IMR-90 (cell line): ENCODE measurements at regions not wholly inside any gene's neighbourhood (a gene's known extent, or its start where the extent isn't known, plus 50 kb on each side); places are given as distances from the start of the nearest gene placed in this dataset.

ENCODE experiments used
- ATAC-seq: fragments of 200-7000 bp; cut with Tn5 transposase; 2 replicates; pipeline ENCODE4 v1.9.1; 2020; ENCODE audit warnings: low read depth, mild to moderate bottlenecking, moderate library complexity
- BruUV-seq: library from RNA; stranded (reverse); fragments of 400-500 nt; replicated peaks from 2 replicates; lab custom pipeline; 2021; lab: Mats Ljungman, UMichigan
- CTCF ChIA-PET: fragments of 300-600 bp; formaldehyde crosslinking; extraction: SDS; loops from one replicate; lab custom pipeline; 2021; ENCODE audit warnings: antibody characterized with exemption; lab: Yijun Ruan, JAX
- POLR2A ChIA-PET: fragments of 300-600 bp; sonication (Branson Sonifier 250); formaldehyde crosslinking; loops from one replicate; lab custom pipeline; 2022; ENCODE audit warnings: antibody characterized with exemption; ENCODE audit not compliant: unreplicated experiment; lab: Charles Lee
- DNase-seq: peaks from one replicate; pipeline ENCODE4 v3.0.0; 2013
- H2AFZ ChIP-seq: replicated peaks from 2 replicates; pipeline ENCODE3; 2013; ENCODE audit warnings: low read length, mild to moderate bottlenecking; ENCODE audit not compliant: poor library complexity
- H2AK5ac ChIP-seq: 2 replicates; pipeline ENCODE4 v1.6.1; 2013; ENCODE audit warnings: low read depth, low read length, inconsistent platforms
- H2AK9ac ChIP-seq: replicated peaks from 2 replicates; pipeline ENCODE3; 2013; ENCODE audit warnings: mild to moderate bottlenecking, low read depth, low read length, moderate library complexity; ENCODE audit not compliant: poor library complexity
- H2BK120ac ChIP-seq: 2 replicates; pipeline ENCODE4 v1.6.1; 2013; ENCODE audit warnings: low read depth, low read length, inconsistent platforms
- H2BK15ac ChIP-seq: 3 replicates; pipeline ENCODE4 v1.6.1; 2013; ENCODE audit warnings: low read depth, low read length, inconsistent platforms
- H2BK20ac ChIP-seq: 2 replicates; pipeline ENCODE4 v1.6.1; 2013; ENCODE audit warnings: low read depth, mild to moderate bottlenecking, inconsistent platforms, low read length, moderate library complexity
- H2BK5ac ChIP-seq: 2 replicates; pipeline ENCODE4 v1.6.1; 2013; ENCODE audit warnings: mild to moderate bottlenecking, low read depth, low read length, inconsistent platforms; ENCODE audit not compliant: poor library complexity, severe bottlenecking
- H3K14ac ChIP-seq: replicated peaks from 2 replicates; pipeline ENCODE4 v1.6.1; 2013; ENCODE audit warnings: low read depth, low read length, inconsistent platforms
- H3K18ac ChIP-seq: 2 replicates; pipeline ENCODE4 v1.6.1; 2013; ENCODE audit warnings: low read depth, low read length, control low read depth
- H3K23ac ChIP-seq: 2 replicates; pipeline ENCODE4 v1.6.1; 2013; ENCODE audit warnings: low read depth, low read length, inconsistent platforms
- H3K27ac ChIP-seq: 2 replicates; pipeline ENCODE4 v1.5.1; 2013; ENCODE audit warnings: mild to moderate bottlenecking, control low read depth, low read length; ENCODE audit not compliant: insufficient read depth
- H3K27me3 ChIP-seq: 2 replicates; pipeline ENCODE4 v1.6.1; 2013; ENCODE audit warnings: low read length; ENCODE audit not compliant: control insufficient read depth, insufficient read depth
- H3K36me3 ChIP-seq: 2 replicates; pipeline ENCODE4 v1.6.1; 2013; ENCODE audit warnings: low read length, mixed read lengths; ENCODE audit not compliant: control insufficient read depth, insufficient read depth
- H3K4ac ChIP-seq: 2 replicates; pipeline ENCODE4 v1.6.1; 2013; ENCODE audit warnings: low read depth, low read length, inconsistent platforms
- H3K4me1 ChIP-seq: 2 replicates; pipeline ENCODE4 v1.6.1; 2013; ENCODE audit warnings: low read length, mixed read lengths; ENCODE audit not compliant: control insufficient read depth, insufficient read depth
- H3K4me2 ChIP-seq: 2 replicates; pipeline ENCODE4 v1.6.1; 2013; ENCODE audit warnings: low read depth, mild to moderate bottlenecking, control low read depth, low read length, moderate library complexity
- H3K4me3 ChIP-seq: 2 replicates; pipeline ENCODE4 v1.5.1; 2013; ENCODE audit warnings: low read depth, mild to moderate bottlenecking, control low read depth, low read length, moderate library complexity; ENCODE audit not compliant: insufficient read depth
- H3K56ac ChIP-seq: 2 replicates; pipeline ENCODE4 v1.6.1; 2013; ENCODE audit warnings: low read length, inconsistent platforms; ENCODE audit not compliant: insufficient read depth; ENCODE audit errors: extremely low read depth
- H3K79me1 ChIP-seq, 2 experiments: 2 replicates each; pipeline ENCODE4 v1.6.1; 2013; ENCODE audit warnings: low read length in 2 of 2, inconsistent platforms in 1 of 2, low read depth in 1 of 2
- H3K9ac ChIP-seq: 2 replicates; pipeline ENCODE4 v1.6.1; 2013; ENCODE audit warnings: low read depth, low read length, control low read depth
- H3K9me1 ChIP-seq: 2 replicates; pipeline ENCODE4 v1.6.1; 2013; ENCODE audit warnings: low read length, inconsistent platforms; ENCODE audit not compliant: insufficient read depth
- H3K9me3 ChIP-seq: 2 replicates; pipeline ENCODE4 v1.6.1; 2013; ENCODE audit warnings: low read length; ENCODE audit not compliant: control insufficient read depth, insufficient read depth
- H4K20me1 ChIP-seq: 2 replicates; pipeline ENCODE4 v1.6.1; 2013; ENCODE audit warnings: low read length, inconsistent platforms; ENCODE audit not compliant: insufficient read depth
- H4K5ac ChIP-seq: 2 replicates; pipeline ENCODE4 v1.6.1; 2013; ENCODE audit warnings: mild to moderate bottlenecking, low read depth, low read length, control low read depth
- H4K8ac ChIP-seq, 2 experiments: 2 replicates each; pipeline ENCODE4 v1.6.1; 2013; ENCODE audit warnings: low read depth in 2 of 2, low read length in 2 of 2, control low read depth in 1 of 2, inconsistent platforms in 1 of 2
- H4K91ac ChIP-seq: 2 replicates; pipeline ENCODE4 v1.6.1; 2013; ENCODE audit warnings: low read depth, low read length, inconsistent platforms; ENCODE audit not compliant: insufficient read depth
- MAFK ChIP-seq: IDR thresholded peaks from 2 replicates; pipeline ENCODE4 v1.6.1; 2012; ENCODE audit warnings: low read depth, low read length, improper control_type of control experiment
- NFE2L2 ChIP-seq: fragments of 150-350 bp; IDR thresholded peaks from 2 replicates; pipeline ENCODE4 v1.6.1; 2016; ENCODE audit warnings: low read depth, mild to moderate bottlenecking, low read length
- dilution Hi-C: fragments of 300-500 bp; cut with HindIII; formaldehyde crosslinking; loops from one replicate; pipeline ENCODE4 v1.14.3; 2018; ENCODE audit warnings: low sequenced_read_pairs; ENCODE audit not compliant: unreplicated experiment
- in situ Hi-C: fragments of 300-500 bp; cut with MboI; formaldehyde crosslinking; loops from 3 replicates; pipeline ENCODE4 v1.14.3; 2019; ENCODE audit warnings: low sequenced_read_pairs, inconsistent platforms, mixed read lengths
- intact Hi-C: fragments of 100-400 bp; cut with micrococcal nuclease; formaldehyde crosslinking; loops from 2 replicates; pipeline ENCODE4 v1.10.0; 2022

DNA sequence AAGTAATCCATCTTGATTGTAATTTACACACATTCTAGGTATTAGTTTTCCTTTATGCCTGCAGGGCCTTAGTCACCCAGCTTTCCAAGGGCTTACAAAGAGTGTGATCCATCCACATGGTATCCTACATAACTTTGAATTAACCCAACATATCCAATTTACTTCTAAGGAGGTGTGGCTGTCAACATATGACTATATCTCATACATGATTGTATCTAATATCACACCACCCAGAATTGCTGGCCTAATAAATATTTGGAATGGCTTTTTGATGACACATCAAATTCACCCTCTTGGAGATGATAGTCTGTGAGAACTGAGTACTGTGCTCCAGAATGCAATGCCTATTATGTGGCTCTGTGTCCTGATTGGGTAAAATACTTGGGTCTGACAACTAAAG, 363.3 kb upstream of the GRIN3A start:
- Histone ChIP-seq H3K9ac (no peak overlapping the region), H3K4me1 (no peaks in the 10 kb centered on the region), H4K20me1 (no peaks in the 10 kb centered on the region), H3K56ac (no peak overlapping the region), H4K91ac (no peak overlapping the region), H2BK20ac (no peak overlapping the region), H3K18ac (no peak overlapping the region), H3K79me1 (no peaks in the 10 kb centered on the region), H2AK9ac (no peak overlapping the region), H3K4ac (no peak overlapping the region), H3K23ac (no peak overlapping the region), H2AK5ac (no peak overlapping the region), H3K14ac (no peak overlapping the region), H3K27ac (no peak overlapping the region), H4K8ac (no peak overlapping the region), H3K36me3 (no peaks in the 10 kb centered on the region), H2BK5ac (no peak overlapping the region), H3K9me1 (no peaks in the 10 kb centered on the region), H3K4me3 (no peak overlapping the region), H2BK120ac (no peak overlapping the region), H4K5ac (no peak overlapping the region), H3K27me3 (no peaks in the 10 kb centered on the region), H2AFZ (no peak overlapping the region), H2BK15ac (no peak overlapping the region), H3K4me2 (no peak overlapping the region), H3K9me3 (peaks cover 4% of the 10 kb centered on the region; the same call in 1 of the 2 replicates)
- CTCF ChIA-PET = no interaction called here
- POLR2A ChIA-PET = no interaction called here
- TF ChIP-seq MAFK (peak; percentile 82), NFE2L2 (no peak)
- ATAC-seq (no peak), DNase-seq (no peak)
- dilution Hi-C loops (no loop called here), intact Hi-C loops (no loop called here), in situ Hi-C loops (no loop called here)
- BruUV-seq = no TSS peak
